RPMI8226 (cell line): ENCODE measurements at regions not wholly inside any gene's neighbourhood (a gene's known extent, or its start where the extent isn't known, plus 50 kb on each side); places are given as distances from the start of the nearest gene placed in this dataset.

Experiments
- DNase-seq: peaks from one replicate; pipeline ENCODE4 v3.0.0-alpha.2; 2015

- no peak for DNase-seq
Observed at GRCh38 chr12:128178966-128179365, 88.0 kb upstream of the TMEM132C start.

DNA sequence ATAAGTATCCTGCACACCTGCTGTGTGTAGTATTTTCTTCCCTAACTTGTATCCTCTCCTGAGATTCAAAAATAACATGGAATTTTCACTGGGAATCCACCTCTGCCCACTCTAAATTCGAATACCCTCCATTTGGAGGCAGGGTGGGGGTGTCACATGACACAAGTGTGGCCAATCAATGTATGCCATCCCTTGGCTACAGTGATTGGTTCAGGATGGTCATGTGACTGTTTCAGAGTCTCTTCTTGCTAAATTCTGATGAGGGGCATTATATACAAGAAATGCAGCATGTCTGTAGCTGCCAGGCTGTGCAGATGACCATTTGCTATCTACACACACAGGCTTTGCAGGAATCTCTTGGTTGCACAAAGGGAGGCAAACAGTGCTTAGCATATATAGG is 86.8 kb upstream of the TMEM132C start:
- no peak for DNase-seq

DNA sequence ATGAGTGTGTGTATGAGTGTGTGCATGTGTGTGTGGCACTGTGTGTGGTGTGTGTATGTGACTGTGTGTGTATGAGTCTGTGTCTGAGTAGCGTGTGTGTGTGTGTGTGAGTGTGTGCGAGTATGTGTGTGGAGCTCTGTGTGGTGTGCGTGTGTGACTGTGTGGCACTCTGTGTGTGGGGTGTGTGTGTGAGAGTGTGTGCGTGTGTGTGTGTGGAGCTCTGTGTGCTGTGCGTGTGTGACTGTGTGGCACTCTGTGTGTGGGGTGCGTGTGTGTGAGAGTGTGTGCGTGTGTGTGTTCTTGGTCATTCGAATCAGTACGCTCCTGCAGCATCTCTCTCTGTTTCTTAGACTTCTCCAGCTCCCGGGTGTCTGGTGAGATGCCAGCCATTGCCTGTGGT is 76.9 kb upstream of the TMEM132C start:
- no peak for DNase-seq

GRCh38 chr12:128190614-128191013 is 76.4 kb upstream of the TMEM132C start:
- DNase-seq: no peak

DNA sequence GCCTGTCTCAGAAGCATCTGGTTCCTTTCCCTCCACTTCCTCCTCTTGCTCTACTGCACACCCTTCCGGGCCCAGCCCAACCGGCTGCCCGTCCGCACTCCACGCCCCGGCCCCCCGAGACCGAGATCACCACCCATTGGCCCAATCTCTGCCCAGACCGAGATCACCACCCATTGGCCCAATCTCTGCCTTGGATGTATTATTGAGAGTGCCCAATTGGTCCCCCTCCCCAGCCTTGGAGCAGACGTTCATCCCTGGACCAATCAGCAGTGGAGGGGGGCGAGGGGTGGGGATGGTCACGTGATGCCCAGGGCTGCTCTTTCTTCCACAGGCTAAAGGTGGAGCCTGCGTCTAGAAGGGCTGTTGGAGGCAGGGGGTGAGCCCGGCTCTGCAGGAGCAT is 75.6 kb upstream of the TMEM132C start:
- no peak for DNase-seq

- no peak for DNase-seq
Observed at GRCh38 chr12:128204711-128205110, 62.3 kb upstream of the TMEM132C start.

DNA sequence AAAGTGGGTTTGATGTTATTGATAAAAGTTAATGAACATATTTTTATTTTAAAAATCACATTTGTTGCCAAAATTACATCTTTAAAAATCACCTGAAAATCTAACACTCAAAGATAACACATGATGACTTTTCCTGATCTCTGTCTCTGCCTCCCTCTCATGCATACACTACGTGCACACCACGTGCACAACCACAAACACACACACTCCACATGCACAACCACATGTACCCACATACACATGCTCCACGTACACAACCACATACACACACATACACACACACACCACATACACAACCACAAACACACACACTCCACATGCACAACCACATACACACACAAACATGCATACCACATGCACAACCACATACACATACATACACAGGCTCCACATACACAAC is 61.8 kb upstream of the TMEM132C start:
- DNase-seq: no peak

GRCh38 chr12:128205758-128206157 is 61.2 kb upstream of the TMEM132C start:
- DNase-seq: no peak
